Central memory CD8-positive, alpha-beta T cell (primary cell): ENCODE measurements at regions not wholly inside any gene's neighbourhood (a gene's known extent, or its start where the extent isn't known, plus 50 kb on each side); places are given as distances from the start of the nearest gene placed in this dataset.

Source experiments
- ATAC-seq: fragments of 150-1000 bp; cut with Tn5 transposase; replicated peaks from 2 replicates; pipeline ENCODE4 v1.10.0; 2022; ENCODE audit warnings: mild to moderate bottlenecking, moderate FRiP score, moderate number of reproducible peaks; ENCODE audit not compliant: poor library complexity, severe bottlenecking; ENCODE audit errors: extremely low read depth
- DNase-seq, 2 donors: peaks; one replicate each; pipeline ENCODE4 v3.0.0; 2021; ENCODE audit warnings: low spot score in 2 of 2
- H3K27ac Mint-ChIP-seq: one replicate; pipeline ENCODE4 v1.8.0; 2022; ENCODE audit warnings: low read depth, mild to moderate bottlenecking, moderate library complexity, mixed read lengths
- H3K27me3 Mint-ChIP-seq: one replicate; pipeline ENCODE4 v1.8.0; 2022; ENCODE audit warnings: mixed read lengths
- H3K36me3 Mint-ChIP-seq: one replicate; pipeline ENCODE4 v1.8.0; 2022; ENCODE audit warnings: mild to moderate bottlenecking, moderate library complexity, mixed read lengths; ENCODE audit not compliant: insufficient read depth
- H3K4me1 Mint-ChIP-seq: one replicate; pipeline ENCODE4 v1.8.0; 2022; ENCODE audit warnings: mixed read lengths
- H3K4me3 Mint-ChIP-seq: one replicate; pipeline ENCODE4 v1.8.0; 2022; ENCODE audit warnings: mild to moderate bottlenecking, moderate library complexity, mixed read lengths
- H3K9me3 Mint-ChIP-seq: one replicate; pipeline ENCODE4 v1.8.0; 2022; ENCODE audit warnings: mixed read lengths

DNA sequence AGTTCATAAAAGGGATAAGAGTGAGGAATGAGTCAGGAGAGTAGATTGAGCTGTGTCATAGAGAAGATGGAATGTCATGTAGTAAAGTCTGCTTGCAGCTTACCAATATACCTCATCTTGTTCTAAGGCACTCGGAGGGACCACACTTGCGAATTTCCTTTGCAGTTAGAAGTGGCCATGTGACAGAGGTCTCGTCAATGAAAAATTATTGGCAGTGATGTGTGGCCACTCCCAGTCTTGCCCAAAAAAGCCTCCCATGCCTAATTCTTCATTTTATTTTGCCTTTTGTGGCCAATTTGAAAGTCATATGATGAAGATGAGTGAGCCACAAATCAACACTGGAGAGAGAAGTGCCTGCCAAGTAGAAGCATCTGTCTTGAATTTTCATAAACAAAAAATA is 465.6 kb upstream of the ZNF385D start:
- H3K4me1 Mint-ChIP-seq = no peaks in the 10 kb centered on the region
- H3K27ac Mint-ChIP-seq = no peak overlapping the region
- ATAC-seq (no peak), DNase-seq (no peak)
- H3K9me3 Mint-ChIP-seq = peaks cover 13% of the 10 kb centered on the region
- no peak overlapping the region for H3K4me3 Mint-ChIP-seq
- no peaks in the 10 kb centered on the region for H3K27me3 Mint-ChIP-seq
- H3K36me3 Mint-ChIP-seq = no peaks in the 10 kb centered on the region

DNA sequence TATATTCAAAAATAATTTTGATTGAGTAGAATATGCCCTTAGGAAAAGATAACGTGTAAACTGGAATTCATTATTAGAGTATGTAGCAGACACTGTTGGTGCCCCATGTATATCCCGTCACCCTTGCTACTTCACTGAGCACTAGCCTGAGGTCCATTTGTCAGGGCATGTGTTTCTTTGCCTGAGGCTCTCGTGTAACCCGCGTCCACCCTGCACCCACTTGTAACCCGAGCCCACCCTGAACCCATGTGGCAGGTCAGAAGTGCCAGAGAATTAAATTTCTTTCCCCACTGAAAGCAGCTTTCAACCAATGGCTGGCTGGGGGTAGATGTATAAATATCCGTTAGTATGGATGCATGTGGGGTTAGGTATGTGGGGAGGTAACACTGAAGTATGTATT is 474.2 kb upstream of the ZNF385D start:
- Mint-ChIP-seq H3K4me1 (no peaks in the 10 kb centered on the region), H3K27me3 (no peaks in the 10 kb centered on the region), H3K9me3 (peaks cover 30% of the 10 kb centered on the region), H3K36me3 (peaks cover 2% of the 10 kb centered on the region), H3K27ac (no peak overlapping the region), H3K4me3 (no peak overlapping the region)
- ATAC-seq = no peak
- no peak for DNase-seq

DNA sequence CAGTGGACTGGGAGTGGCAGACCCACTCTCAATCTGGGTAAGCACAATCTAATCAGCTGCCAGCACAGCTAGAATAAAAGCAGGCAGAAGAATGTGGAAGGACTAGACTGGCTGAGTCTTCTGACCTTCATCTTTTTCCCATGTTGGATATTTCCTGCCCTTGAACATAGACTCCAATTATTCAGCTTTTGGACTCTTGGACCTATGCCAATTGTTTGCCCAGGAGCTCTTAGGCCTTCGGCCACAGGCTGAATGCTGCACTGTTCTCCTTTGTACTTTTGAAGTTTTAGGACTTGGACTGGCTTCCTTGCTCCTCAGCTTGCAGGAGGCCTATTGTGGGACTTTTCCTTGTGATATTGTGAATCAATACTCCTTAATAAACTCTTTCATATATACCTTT is 477.7 kb upstream of the ZNF385D start:
- peaks cover 2% of the 10 kb centered on the region for H3K36me3 Mint-ChIP-seq
- no peaks in the 10 kb centered on the region for H3K27me3 Mint-ChIP-seq
- H3K9me3 Mint-ChIP-seq = peaks cover 51% of the 10 kb centered on the region
- no peak overlapping the region for H3K27ac Mint-ChIP-seq
- DNase-seq = no peak
- ATAC-seq = no peak
- no peaks in the 10 kb centered on the region for H3K4me1 Mint-ChIP-seq
- H3K4me3 Mint-ChIP-seq = no peak overlapping the region

DNA sequence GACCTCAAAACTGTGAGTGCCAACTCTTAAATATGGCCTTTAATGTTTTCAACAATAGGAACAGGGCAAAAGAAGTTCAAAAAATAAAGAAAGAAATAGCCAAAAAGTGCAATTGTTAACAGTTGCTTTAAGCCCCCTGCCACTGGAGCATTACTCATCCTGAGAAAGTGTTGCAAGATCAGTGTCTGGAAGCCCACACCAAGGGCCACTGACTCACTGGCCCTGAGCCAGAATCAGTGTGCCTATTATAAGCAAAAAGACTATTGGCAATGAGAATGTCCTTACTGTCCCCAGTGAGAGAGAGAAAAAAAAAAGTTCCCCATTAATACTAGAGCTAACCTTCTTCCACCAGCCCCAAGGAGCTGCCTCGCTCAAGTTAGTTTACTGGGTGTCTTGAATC is 480.1 kb upstream of the ZNF385D start:
- no peak for DNase-seq
- no peaks in the 10 kb centered on the region for H3K27me3 Mint-ChIP-seq
- peaks cover 54% of the 10 kb centered on the region for H3K9me3 Mint-ChIP-seq
- peaks cover 2% of the 10 kb centered on the region for H3K36me3 Mint-ChIP-seq
- no peak overlapping the region for H3K4me3 Mint-ChIP-seq
- ATAC-seq = no peak
- no peak overlapping the region for H3K27ac Mint-ChIP-seq
- H3K4me1 Mint-ChIP-seq = no peaks in the 10 kb centered on the region

DNA sequence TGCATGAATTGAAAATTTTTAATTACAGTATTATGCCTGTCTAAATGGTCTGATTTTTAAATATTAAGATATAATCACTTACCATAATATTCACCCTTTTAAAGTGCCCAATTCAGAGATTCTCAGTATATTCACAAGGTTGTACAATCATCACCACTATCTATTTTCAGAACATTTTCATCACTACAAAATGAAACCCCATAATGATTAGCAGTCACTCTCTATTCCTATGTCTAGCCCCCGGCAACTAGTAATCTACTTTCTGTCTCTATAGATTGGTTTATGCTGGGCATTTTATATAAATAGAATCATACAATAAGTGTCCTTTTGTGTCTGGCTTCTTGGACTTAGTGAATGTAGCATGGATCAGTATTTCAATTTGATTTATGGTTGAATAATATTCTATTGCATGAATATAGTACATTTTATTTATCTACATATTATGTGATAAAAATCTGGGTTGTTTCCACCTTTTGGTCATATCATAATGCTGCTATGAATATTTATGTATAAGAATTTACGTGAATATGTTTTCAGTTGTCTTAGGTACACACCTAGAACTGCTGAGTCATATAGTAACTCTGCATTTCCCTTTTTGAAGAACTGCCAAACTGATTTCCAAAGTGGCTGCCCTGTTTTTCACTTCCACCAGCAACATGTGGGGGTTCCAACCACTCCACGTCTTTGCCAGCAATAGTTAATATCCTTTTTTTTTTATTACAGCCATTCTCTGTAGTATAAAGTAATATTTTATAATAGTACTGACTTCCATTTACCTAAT is 485.7 kb upstream of the ZNF385D start:
- no peaks in the 10 kb centered on the region for H3K36me3 Mint-ChIP-seq
- H3K9me3 Mint-ChIP-seq = peaks cover 37% of the 10 kb centered on the region
- DNase-seq (no peak), ATAC-seq (no peak)
- no peaks in the 10 kb centered on the region for H3K4me1 Mint-ChIP-seq
- no peak overlapping the region for H3K27ac Mint-ChIP-seq
- H3K27me3 Mint-ChIP-seq = no peaks in the 10 kb centered on the region
- no peak overlapping the region for H3K4me3 Mint-ChIP-seq

DNA sequence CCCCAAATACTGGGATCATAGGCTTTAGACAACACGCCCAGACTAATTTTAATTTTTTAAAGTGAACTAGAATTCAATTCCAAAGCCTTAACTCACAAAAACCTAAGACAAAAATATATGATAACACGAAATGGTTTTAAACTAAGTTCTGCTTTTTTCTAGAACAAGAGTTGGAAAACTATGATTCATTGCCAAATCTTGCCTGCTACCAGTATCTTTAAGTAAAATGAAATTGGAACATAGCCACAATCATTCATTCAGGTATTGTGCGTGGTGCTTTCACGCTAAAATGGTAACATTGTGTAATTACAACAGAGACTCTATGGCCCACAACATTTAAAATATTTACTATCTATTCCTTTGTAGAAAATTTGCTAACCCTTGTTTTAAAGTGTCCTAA is 488.0 kb upstream of the ZNF385D start:
- no peak for DNase-seq
- no peak for ATAC-seq
- H3K4me3 Mint-ChIP-seq = no peak overlapping the region
- no peak overlapping the region for H3K27ac Mint-ChIP-seq
- no peaks in the 10 kb centered on the region for H3K36me3 Mint-ChIP-seq
- H3K9me3 Mint-ChIP-seq = peaks cover 25% of the 10 kb centered on the region
- H3K4me1 Mint-ChIP-seq = no peaks in the 10 kb centered on the region
- no peaks in the 10 kb centered on the region for H3K27me3 Mint-ChIP-seq

DNA sequence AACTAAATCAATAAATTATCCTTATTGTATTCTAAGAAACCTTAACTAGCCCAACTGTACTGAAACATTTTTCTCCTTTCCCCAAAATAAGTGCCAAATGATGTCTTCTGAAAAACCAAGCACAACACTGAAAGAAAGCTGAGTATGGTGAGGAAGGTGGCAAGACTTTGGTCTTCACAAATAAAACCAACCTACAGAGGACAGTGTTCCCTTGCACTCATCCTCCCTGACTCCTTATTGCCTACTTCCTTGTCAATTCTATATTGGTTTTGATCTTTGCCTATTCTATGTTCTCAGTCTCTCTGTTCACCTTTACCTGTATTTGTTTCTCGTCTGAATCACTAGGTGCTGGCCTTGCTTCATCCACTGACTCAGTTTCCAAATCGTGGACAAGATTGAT is 490.1 kb upstream of the ZNF385D start:
- ATAC-seq (no peak), DNase-seq (no peak)
- Mint-ChIP-seq H3K4me1 (no peaks in the 10 kb centered on the region), H3K4me3 (no peak overlapping the region), H3K27ac (no peak overlapping the region), H3K27me3 (no peaks in the 10 kb centered on the region), H3K36me3 (no peaks in the 10 kb centered on the region), H3K9me3 (peaks cover 15% of the 10 kb centered on the region)

DNA sequence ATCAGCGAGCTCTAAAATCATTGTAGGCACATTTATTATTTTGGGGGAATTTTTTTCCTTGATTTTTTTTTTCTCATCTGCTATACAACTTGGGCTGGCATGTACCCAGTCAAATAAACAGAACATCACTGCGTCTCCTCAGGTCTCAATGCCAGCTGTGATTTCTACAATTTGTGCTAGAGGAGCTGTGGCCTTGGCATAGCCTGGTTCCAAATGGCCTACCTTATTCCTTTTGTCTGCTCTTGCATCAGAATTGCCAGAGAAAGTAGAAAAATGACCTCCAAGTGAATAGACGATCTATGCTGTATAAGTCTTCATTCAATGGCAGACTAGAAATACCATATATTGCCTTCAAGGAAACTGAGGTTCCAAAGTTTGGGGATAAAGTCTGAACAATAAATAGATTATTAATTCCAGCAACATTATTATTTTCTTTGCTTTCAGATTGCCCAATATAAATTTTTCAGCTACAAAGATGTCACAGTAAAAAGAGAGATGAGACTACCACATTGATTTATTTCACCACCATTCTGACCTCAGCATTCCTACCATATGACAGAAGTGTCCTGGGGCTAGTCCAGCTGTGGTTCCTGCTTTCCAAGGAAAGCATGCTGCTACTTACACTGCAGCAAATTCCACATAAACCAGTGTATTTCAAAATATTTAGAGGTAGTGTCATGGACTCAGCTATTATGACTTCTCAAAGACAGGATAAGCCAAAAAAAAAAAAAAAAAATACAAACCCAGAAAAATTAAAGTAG is 493.9 kb upstream of the ZNF385D start:
- H3K4me1 Mint-ChIP-seq = no peaks in the 10 kb centered on the region
- no peak overlapping the region for H3K27ac Mint-ChIP-seq
- no peak for ATAC-seq
- peaks cover 15% of the 10 kb centered on the region for H3K9me3 Mint-ChIP-seq
- no peaks in the 10 kb centered on the region for H3K27me3 Mint-ChIP-seq
- no peak for DNase-seq
- H3K36me3 Mint-ChIP-seq = no peaks in the 10 kb centered on the region
- no peak overlapping the region for H3K4me3 Mint-ChIP-seq

DNA sequence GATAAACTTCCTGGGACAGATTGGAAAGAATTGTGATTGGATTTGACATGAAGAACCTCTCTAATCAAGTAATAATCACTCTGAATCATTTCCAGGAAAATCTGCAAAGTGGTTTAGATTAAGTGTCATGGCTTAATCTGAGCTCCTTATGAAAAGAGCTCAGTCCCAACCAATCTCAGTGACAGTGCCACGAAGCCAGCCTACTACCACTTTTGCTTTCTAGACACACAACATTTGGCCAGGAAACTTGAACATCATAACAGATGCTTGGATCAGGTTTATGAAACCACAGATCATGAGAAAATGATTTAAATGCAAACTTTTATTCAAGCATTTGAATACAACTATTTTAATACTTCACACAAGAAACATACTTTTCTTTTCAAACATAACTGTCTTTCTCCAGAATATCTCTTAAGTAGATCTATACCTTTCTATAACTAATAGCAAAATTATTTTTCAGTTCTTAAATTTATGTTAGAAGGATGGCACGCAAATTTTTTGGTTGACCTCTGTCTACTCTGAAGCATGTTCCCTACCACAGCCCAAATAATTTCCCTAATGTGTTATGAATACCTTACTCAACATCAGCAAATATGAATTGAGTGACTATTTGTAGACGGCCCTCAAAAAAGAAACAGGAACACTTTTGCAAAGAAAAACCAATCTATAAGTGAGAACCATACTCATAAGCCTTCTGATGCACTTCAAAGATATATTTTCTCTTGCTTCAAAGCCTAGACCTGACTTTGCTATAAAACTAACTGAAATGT is 495.0 kb upstream of the ZNF385D start:
- H3K27me3 Mint-ChIP-seq = no peaks in the 10 kb centered on the region

DNA sequence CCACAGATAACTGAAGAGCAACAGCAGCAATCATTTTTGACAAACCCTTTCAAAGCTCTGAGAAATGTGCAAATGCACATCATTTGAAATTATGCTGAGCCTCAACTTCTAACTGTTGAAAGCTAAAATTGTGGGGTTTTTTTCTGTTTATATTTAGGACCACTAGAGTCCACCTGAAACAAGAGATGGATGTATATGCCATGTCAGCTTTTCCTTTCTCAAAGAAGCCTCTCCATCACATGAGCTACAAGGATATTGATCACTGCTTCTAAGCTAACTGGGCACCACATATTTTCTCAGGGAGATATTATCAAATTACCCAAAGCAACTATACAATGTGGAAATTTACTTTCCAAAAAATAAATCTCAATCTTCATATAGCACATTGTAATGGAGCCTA is 498.6 kb upstream of the ZNF385D start:
- H3K4me1 Mint-ChIP-seq = no peaks in the 10 kb centered on the region
- no peak overlapping the region for H3K27ac Mint-ChIP-seq
- H3K9me3 Mint-ChIP-seq = peaks cover 11% of the 10 kb centered on the region
- DNase-seq (no peak), ATAC-seq (no peak)
- no peaks in the 10 kb centered on the region for H3K36me3 Mint-ChIP-seq
- H3K27me3 Mint-ChIP-seq = no peaks in the 10 kb centered on the region
- H3K4me3 Mint-ChIP-seq = no peak overlapping the region

More for the DNA sequence above, 495.0 kb upstream of the ZNF385D start:
- ATAC-seq = no peak
- Mint-ChIP-seq H3K27ac (no peak overlapping the region), H3K4me3 (no peak overlapping the region), H3K36me3 (no peaks in the 10 kb centered on the region), H3K9me3 (peaks cover 5% of the 10 kb centered on the region), H3K4me1 (no peaks in the 10 kb centered on the region)
- no peak for DNase-seq

DNA sequence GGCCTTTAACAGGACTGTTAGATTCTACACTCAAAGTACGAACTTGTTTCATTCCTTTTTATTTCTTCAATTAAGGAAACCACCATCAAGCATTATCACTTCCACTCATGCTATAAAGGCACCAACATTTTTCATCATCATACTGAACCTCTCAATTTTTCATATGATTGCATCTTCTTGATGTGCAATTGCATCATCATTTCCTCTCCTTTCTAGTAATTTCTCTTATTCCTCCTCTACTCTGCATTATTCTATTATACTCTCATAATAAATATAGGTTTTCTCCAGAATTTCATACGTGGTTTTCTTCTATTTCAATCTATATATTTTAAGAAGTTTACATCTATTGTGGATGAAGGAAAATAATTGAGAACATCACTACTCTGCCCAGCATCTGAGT is 506.2 kb upstream of the ZNF385D start:
- no peaks in the 10 kb centered on the region for H3K27me3 Mint-ChIP-seq
- ATAC-seq (no peak), DNase-seq (no peak)
- no peak overlapping the region for H3K27ac Mint-ChIP-seq
- H3K4me1 Mint-ChIP-seq = no peaks in the 10 kb centered on the region
- peaks cover 12% of the 10 kb centered on the region for H3K9me3 Mint-ChIP-seq
- no peaks in the 10 kb centered on the region for H3K36me3 Mint-ChIP-seq
- H3K4me3 Mint-ChIP-seq = no peak overlapping the region

DNA sequence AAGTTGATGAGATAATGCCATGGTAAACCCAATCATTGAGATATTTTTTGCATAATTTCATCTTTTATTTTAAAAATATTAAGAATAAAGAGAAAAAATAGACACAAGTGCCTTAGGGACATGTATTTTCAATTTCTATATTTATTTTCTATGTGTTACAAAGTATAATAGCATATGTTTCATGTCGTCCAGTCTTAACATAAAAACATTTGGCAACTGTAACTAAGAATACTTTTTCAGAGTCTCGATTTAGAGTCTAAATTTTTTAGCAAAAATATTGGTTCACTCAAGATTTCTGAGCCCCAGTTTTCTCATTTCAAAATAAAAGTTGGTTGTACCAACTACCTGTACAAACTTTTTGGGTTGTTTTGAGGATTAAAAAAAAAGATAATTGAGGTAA is 511.4 kb upstream of the ZNF385D start:
- no peaks in the 10 kb centered on the region for H3K4me1 Mint-ChIP-seq

More for the DNA sequence above, 511.4 kb upstream of the ZNF385D start:
- DNase-seq (no peak), ATAC-seq (no peak)
- no peak overlapping the region for H3K27ac Mint-ChIP-seq
- no peak overlapping the region for H3K4me3 Mint-ChIP-seq
- peaks cover 22% of the 10 kb centered on the region for H3K9me3 Mint-ChIP-seq
- no peaks in the 10 kb centered on the region for H3K36me3 Mint-ChIP-seq
- no peaks in the 10 kb centered on the region for H3K27me3 Mint-ChIP-seq
